Neural progenitor cell (in vitro differentiated cells): ENCODE measurements at regions not wholly inside any gene's neighbourhood (a gene's known extent, or its start where the extent isn't known, plus 50 kb on each side); places are given as distances from the start of the nearest gene placed in this dataset.

ENCODE experiments used
- DNase-seq: peaks from one replicate; pipeline ENCODE4 v3.0.0-alpha.2; 2016; ENCODE audit warnings: low spot score
- H2AFZ ChIP-seq: fragments of 200-600 bp; sonication (generic); replicated peaks from 2 replicates; pipeline ENCODE4 v1.6.1; 2016; ENCODE audit warnings: antibody characterized with exemption
- H3F3A ChIP-seq: fragments of 200-600 bp; sonication (generic); 2 replicates; pipeline ENCODE4 v1.6.1; 2016; ENCODE audit warnings: antibody characterized with exemption, low read depth
- H3K27ac ChIP-seq: fragments of 200-600 bp; sonication (generic); 2 replicates; pipeline ENCODE4 v1.5.1; 2016; ENCODE audit warnings: mild to moderate bottlenecking
- H3K27me3 ChIP-seq: fragments of 200-600 bp; sonication (generic); 2 replicates; pipeline ENCODE4 v1.6.1; 2016; ENCODE audit warnings: mild to moderate bottlenecking, moderate library complexity
- H3K36me3 ChIP-seq: fragments of 200-600 bp; sonication (generic); 2 replicates; pipeline ENCODE4 v1.5.1; 2016
- H3K4me1 ChIP-seq: fragments of 200-600 bp; sonication (generic); 2 replicates; pipeline ENCODE4 v1.6.1; 2016; ENCODE audit warnings: mixed run types
- H3K4me2 ChIP-seq: fragments of 200-600 bp; sonication (generic); 2 replicates; pipeline ENCODE4 v1.6.1; 2016
- H3K4me3 ChIP-seq: fragments of 200-600 bp; sonication (generic); 2 replicates; pipeline ENCODE4 v1.5.1; 2016
- H3K79me2 ChIP-seq: fragments of 200-600 bp; sonication (generic); 2 replicates; pipeline ENCODE4 v1.6.1; 2016; ENCODE audit warnings: low read depth
- H3K9ac ChIP-seq: fragments of 200-600 bp; sonication (generic); 2 replicates; pipeline ENCODE4 v1.6.1; 2016
- H3K9me3 ChIP-seq: fragments of 200-600 bp; sonication (generic); 2 replicates; pipeline ENCODE4 v1.5.1; 2016; ENCODE audit warnings: low read depth
- H4K20me1 ChIP-seq: fragments of 200-600 bp; sonication (generic); 2 replicates; pipeline ENCODE4 v1.6.1; 2016; ENCODE audit warnings: low read depth
- H3K27ac Mint-ChIP-seq: 3 replicates; pipeline ENCODE4 v1.8.0; 2021; ENCODE audit warnings: mixed read lengths
- H3K27me3 Mint-ChIP-seq: 2 replicates; pipeline ENCODE4 v1.8.0; 2022; ENCODE audit warnings: low read depth, mild to moderate bottlenecking, inconsistent platforms, moderate library complexity, mixed read lengths; ENCODE audit not compliant: insufficient read depth
- H3K36me3 Mint-ChIP-seq: 3 replicates; pipeline ENCODE4 v1.8.0; 2021; ENCODE audit warnings: mixed read lengths
- H3K4me1 Mint-ChIP-seq: 3 replicates; pipeline ENCODE4 v1.8.0; 2021; ENCODE audit warnings: mixed read lengths
- H3K4me3 Mint-ChIP-seq: 3 replicates; pipeline ENCODE4 v1.8.0; 2021; ENCODE audit warnings: mild to moderate bottlenecking, moderate library complexity, mixed read lengths
- H3K9me3 Mint-ChIP-seq: 3 replicates; pipeline ENCODE4 v1.8.0; 2020; ENCODE audit warnings: mixed read lengths
- EZH2 ChIP-seq: fragments of 200-600 bp; sonication (generic); IDR thresholded peaks from 2 replicates; pipeline ENCODE4 v1.6.1; 2017; ENCODE audit warnings: antibody characterized with exemption, mild to moderate bottlenecking, moderate library complexity
- EZH2phosphoT487 ChIP-seq: fragments of 200-600 bp; sonication (generic); IDR thresholded peaks from 2 replicates; pipeline ENCODE4 v1.6.1; 2017; ENCODE audit warnings: antibody characterized with exemption
- TF ChIP-seq, protein P1 (sequence below): fragments of 200-600 bp; sonication (generic); IDR thresholded peaks from 2 replicates; pipeline ENCODE4 v1.5.1; 2017; ENCODE audit warnings: antibody characterized with exemption, mild to moderate bottlenecking

DNA sequence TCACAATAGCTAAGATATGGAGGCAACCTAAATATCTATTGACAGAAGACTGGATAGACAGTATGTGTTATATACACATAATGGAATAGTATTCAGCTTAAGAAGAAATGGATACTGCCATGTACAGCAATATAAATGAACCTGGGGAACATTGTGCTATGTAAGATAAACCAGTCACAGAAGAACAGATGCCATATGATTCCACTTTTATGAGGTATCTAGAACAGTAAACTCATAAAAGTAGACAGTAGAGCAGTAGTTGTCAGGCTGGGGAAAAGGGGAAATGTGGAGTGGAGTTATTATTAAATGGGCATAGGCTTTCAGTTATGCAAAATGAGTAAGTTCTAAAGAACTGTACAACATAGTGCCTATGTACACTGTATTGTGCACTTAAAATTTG lies 1055.7 kb upstream of the TMEFF2 start:
- TF ChIP-seq EZH2 (no peak), EZH2phosphoT487 (no peak)
- TF ChIP-seq, protein P1, sequence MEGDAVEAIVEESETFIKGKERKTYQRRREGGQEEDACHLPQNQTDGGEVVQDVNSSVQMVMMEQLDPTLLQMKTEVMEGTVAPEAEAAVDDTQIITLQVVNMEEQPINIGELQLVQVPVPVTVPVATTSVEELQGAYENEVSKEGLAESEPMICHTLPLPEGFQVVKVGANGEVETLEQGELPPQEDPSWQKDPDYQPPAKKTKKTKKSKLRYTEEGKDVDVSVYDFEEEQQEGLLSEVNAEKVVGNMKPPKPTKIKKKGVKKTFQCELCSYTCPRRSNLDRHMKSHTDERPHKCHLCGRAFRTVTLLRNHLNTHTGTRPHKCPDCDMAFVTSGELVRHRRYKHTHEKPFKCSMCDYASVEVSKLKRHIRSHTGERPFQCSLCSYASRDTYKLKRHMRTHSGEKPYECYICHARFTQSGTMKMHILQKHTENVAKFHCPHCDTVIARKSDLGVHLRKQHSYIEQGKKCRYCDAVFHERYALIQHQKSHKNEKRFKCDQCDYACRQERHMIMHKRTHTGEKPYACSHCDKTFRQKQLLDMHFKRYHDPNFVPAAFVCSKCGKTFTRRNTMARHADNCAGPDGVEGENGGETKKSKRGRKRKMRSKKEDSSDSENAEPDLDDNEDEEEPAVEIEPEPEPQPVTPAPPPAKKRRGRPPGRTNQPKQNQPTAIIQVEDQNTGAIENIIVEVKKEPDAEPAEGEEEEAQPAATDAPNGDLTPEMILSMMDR, result no peak
- H2AFZ ChIP-seq, result no peak overlapping the region
- H3K9me3 Mint-ChIP-seq, result no peaks in the 10 kb centered on the region
- no peak overlapping the region for H3K27ac ChIP-seq
- DNase-seq, result no peak
- no peak overlapping the region for H3K4me2 ChIP-seq
- H3F3A ChIP-seq, result no peaks in the 10 kb centered on the region
- no peaks in the 10 kb centered on the region for H3K36me3 Mint-ChIP-seq
- H3K27me3 ChIP-seq, result no peaks in the 10 kb centered on the region
- no peak overlapping the region for H3K4me3 Mint-ChIP-seq
- no peaks in the 10 kb centered on the region for H3K36me3 ChIP-seq
- H3K4me1 ChIP-seq, result no peaks in the 10 kb centered on the region
- no peak overlapping the region for H3K27ac Mint-ChIP-seq
- H4K20me1 ChIP-seq, result no peaks in the 10 kb centered on the region
- no peak overlapping the region for H3K9ac ChIP-seq
- no peak overlapping the region for H3K4me3 ChIP-seq
- H3K27me3 Mint-ChIP-seq, result no peaks in the 10 kb centered on the region
- no peaks in the 10 kb centered on the region for H3K79me2 ChIP-seq
- H3K9me3 ChIP-seq, result no peaks in the 10 kb centered on the region
- H3K4me1 Mint-ChIP-seq, result no peaks in the 10 kb centered on the region

DNA sequence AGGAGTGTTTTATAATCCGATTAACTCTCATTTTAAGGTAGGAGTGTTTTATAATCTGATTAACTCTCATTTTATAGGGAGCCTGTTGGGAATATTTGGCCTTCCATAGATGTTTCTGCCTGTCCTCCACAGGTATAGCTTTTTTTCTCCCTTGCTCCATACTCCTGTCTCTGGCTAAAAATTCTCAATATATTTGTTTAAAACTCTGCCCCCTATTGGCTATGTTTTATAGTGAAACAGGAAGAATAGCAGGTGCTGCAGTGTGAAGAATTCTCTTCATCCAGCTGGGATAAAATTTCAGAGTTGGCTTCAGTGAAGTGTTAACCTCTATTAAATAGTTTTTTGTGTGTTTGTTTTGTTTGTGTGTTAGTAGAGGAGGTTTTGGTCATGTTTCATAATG lies 1046.0 kb upstream of the TMEFF2 start:
- no peaks in the 10 kb centered on the region for H3K36me3 Mint-ChIP-seq
- no peak overlapping the region for H3K4me3 Mint-ChIP-seq
- Histone ChIP-seq H3K79me2 (no peaks in the 10 kb centered on the region), H2AFZ (no peak overlapping the region), H3K4me3 (no peak overlapping the region), H3K9ac (no peak overlapping the region), H3K4me2 (no peak overlapping the region), H3K9me3 (no peaks in the 10 kb centered on the region), H3K27me3 (no peaks in the 10 kb centered on the region), H3K36me3 (no peaks in the 10 kb centered on the region), H3F3A (no peaks in the 10 kb centered on the region), H3K27ac (no peak overlapping the region), H4K20me1 (no peaks in the 10 kb centered on the region), H3K4me1 (no peaks in the 10 kb centered on the region)
- H3K9me3 Mint-ChIP-seq, result no peaks in the 10 kb centered on the region
- no peak for TF ChIP-seq EZH2phosphoT487
- no peak for TF ChIP-seq EZH2
- TF ChIP-seq, protein P1, result peak; percentile 69
- no peaks in the 10 kb centered on the region for H3K4me1 Mint-ChIP-seq
- H3K27me3 Mint-ChIP-seq, result peaks cover 2% of the 10 kb centered on the region
- no peak overlapping the region for H3K27ac Mint-ChIP-seq
- DNase-seq, result peak; percentile 53

DNA sequence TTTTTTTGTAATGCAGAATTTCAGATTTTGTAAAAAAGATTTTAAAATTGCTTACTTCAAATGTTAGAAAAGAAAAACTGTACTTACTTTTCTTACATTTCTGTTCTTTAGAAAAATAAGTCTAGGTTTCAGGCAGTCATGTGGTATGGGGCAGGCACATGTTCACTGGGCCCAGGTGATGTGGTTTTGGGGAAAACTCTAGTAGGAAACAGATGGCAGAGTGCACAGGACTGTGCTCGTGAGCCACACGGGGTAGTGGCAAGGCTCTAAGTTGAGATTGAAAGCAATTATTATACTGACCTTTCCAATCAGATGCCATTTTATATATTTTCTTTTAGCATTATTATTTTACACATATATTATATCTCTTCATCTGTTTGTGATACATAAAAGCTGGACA lies 1036.9 kb upstream of the TMEFF2 start:
- no peaks in the 10 kb centered on the region for H3K27me3 ChIP-seq
- Mint-ChIP-seq H3K27ac (no peak overlapping the region), H3K36me3 (no peaks in the 10 kb centered on the region), H3K27me3 (no peaks in the 10 kb centered on the region), H3K4me1 (no peaks in the 10 kb centered on the region), H3K9me3 (no peaks in the 10 kb centered on the region), H3K4me3 (no peak overlapping the region)
- no peaks in the 10 kb centered on the region for H3K79me2 ChIP-seq
- H3K9ac ChIP-seq, result no peak overlapping the region
- H3K4me3 ChIP-seq, result no peak overlapping the region
- H3K36me3 ChIP-seq, result no peaks in the 10 kb centered on the region
- TF ChIP-seq EZH2phosphoT487 (no peak), EZH2 (no peak)
- TF ChIP-seq, protein P1, result no peak
- H3K27ac ChIP-seq, result no peak overlapping the region
- no peak for DNase-seq
- H2AFZ ChIP-seq, result no peak overlapping the region
- no peaks in the 10 kb centered on the region for H3F3A ChIP-seq
- H3K4me1 ChIP-seq, result no peaks in the 10 kb centered on the region
- no peaks in the 10 kb centered on the region for H4K20me1 ChIP-seq
- H3K9me3 ChIP-seq, result no peaks in the 10 kb centered on the region
- no peak overlapping the region for H3K4me2 ChIP-seq

DNA sequence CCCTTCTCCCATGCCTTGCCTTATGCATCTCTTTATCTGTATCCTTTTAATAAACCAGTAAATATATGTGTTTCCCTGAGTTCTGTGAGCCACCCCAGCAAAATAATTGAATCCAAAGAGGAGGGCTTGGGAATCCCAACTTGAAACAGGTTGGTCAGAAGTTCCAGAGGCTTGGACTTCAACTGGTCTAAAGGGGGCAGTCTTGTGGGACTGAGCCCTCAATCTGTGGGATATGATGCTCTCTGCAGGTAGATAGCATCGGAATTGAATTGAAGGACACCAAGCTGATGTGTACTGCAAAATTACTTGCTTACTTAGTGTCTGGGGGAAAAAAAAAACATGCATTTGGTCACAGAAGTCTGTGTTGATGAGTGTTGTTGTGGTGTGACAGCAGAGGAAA lies 1033.5 kb upstream of the TMEFF2 start:
- Mint-ChIP-seq H3K4me3 (no peak overlapping the region), H3K27me3 (no peaks in the 10 kb centered on the region), H3K9me3 (no peaks in the 10 kb centered on the region), H3K4me1 (no peaks in the 10 kb centered on the region), H3K36me3 (no peaks in the 10 kb centered on the region), H3K27ac (no peak overlapping the region)
- H3K9me3 ChIP-seq, result no peaks in the 10 kb centered on the region
- no peaks in the 10 kb centered on the region for H3K79me2 ChIP-seq
- no peak for TF ChIP-seq EZH2
- TF ChIP-seq, protein P1, result peak; percentile 19
- H4K20me1 ChIP-seq, result no peaks in the 10 kb centered on the region
- no peak overlapping the region for H2AFZ ChIP-seq
- H3K4me2 ChIP-seq, result no peak overlapping the region
- no peaks in the 10 kb centered on the region for H3K4me1 ChIP-seq
- H3K36me3 ChIP-seq, result no peaks in the 10 kb centered on the region
- no peak for DNase-seq
- H3K9ac ChIP-seq, result no peak overlapping the region
- H3K4me3 ChIP-seq, result no peak overlapping the region
- H3K27ac ChIP-seq, result no peak overlapping the region
- H3F3A ChIP-seq, result no peaks in the 10 kb centered on the region
- H3K27me3 ChIP-seq, result no peaks in the 10 kb centered on the region
